ENCODE measurements at regions not wholly inside any gene's neighbourhood (a gene's known extent, or its start where the extent isn't known, plus 50 kb on each side); places are given as distances from the start of the nearest gene placed in this dataset.

GRCh38 chr14:44300916-44301315, 206.2 kb downstream of the FSCB start:
- Histone ChIP-seq H3K9ac (ENCODE audit: low read depth, low read length) (no peak overlapping the region), H3K36me3 (ENCODE audit: insufficient read depth, low read length) (peaks cover 2% of the 10 kb centered on the region; the same call in 1 of the 2 replicates), H3K4me1 (ENCODE audit: insufficient read depth, low read length) (no peaks in the 10 kb centered on the region), H3K9me3 (ENCODE audit: control insufficient read depth, insufficient read depth, low read length) (no peaks in the 10 kb centered on the region; the same call in 1 of the 2 replicates)

- H3K4me1 ChIP-seq (ENCODE audit: insufficient read depth, low read length): no peaks in the 10 kb centered on the region
- no peaks in the 10 kb centered on the region; the same call in 1 of the 2 replicates for H3K9me3 ChIP-seq (ENCODE audit: control insufficient read depth, insufficient read depth, low read length)
- no peak overlapping the region for H3K9ac ChIP-seq (ENCODE audit: low read depth, low read length)
- H3K36me3 ChIP-seq (ENCODE audit: insufficient read depth, low read length): peaks cover 2% of the 10 kb centered on the region; the same call in 1 of the 2 replicates
Observed at GRCh38 chr14:44297437-44297836, 209.6 kb downstream of the FSCB start.

GRCh38 chr14:44291366-44291915, 215.6 kb downstream of the FSCB start:
- Histone ChIP-seq H3K9me3 (ENCODE audit: control insufficient read depth, insufficient read depth, low read length) (no peaks in the 10 kb centered on the region), H3K4me1 (ENCODE audit: insufficient read depth, low read length) (no peaks in the 10 kb centered on the region), H3K9ac (ENCODE audit: low read depth, low read length) (no peak overlapping the region), H3K36me3 (ENCODE audit: insufficient read depth, low read length) (peaks cover under 1% of the 10 kb centered on the region; the same call in 1 of the 2 replicates)

- Histone ChIP-seq H3K9me3 (ENCODE audit: control insufficient read depth, insufficient read depth, low read length) (no peaks in the 10 kb centered on the region), H3K36me3 (ENCODE audit: insufficient read depth, low read length) (no peaks in the 10 kb centered on the region), H3K9ac (ENCODE audit: low read depth, low read length) (no peak overlapping the region), H3K4me1 (ENCODE audit: insufficient read depth, low read length) (no peaks in the 10 kb centered on the region)
Observed at GRCh38 chr14:44287858-44288257, 219.2 kb downstream of the FSCB start.

GRCh38 chr14:44286201-44286600, 220.9 kb downstream of the FSCB start:
- Histone ChIP-seq H3K9me3 (ENCODE audit: control insufficient read depth, insufficient read depth, low read length) (no peaks in the 10 kb centered on the region), H3K9ac (ENCODE audit: low read depth, low read length) (no peak overlapping the region), H3K36me3 (ENCODE audit: insufficient read depth, low read length) (no peaks in the 10 kb centered on the region), H3K4me1 (ENCODE audit: insufficient read depth, low read length) (no peaks in the 10 kb centered on the region)

GRCh38 chr14:44283836-44284235, 223.2 kb downstream of the FSCB start:
- no peaks in the 10 kb centered on the region for H3K9me3 ChIP-seq (ENCODE audit: control insufficient read depth, insufficient read depth, low read length)
- H3K4me1 ChIP-seq (ENCODE audit: insufficient read depth, low read length): no peaks in the 10 kb centered on the region
- H3K36me3 ChIP-seq (ENCODE audit: insufficient read depth, low read length): no peaks in the 10 kb centered on the region
- H3K9ac ChIP-seq (ENCODE audit: low read depth, low read length): no peak overlapping the region

GRCh38 chr14:44279357-44279756, 227.7 kb downstream of the FSCB start:
- H3K9me3 ChIP-seq (ENCODE audit: control insufficient read depth, insufficient read depth, low read length): no peaks in the 10 kb centered on the region
- H3K36me3 ChIP-seq (ENCODE audit: insufficient read depth, low read length): no peaks in the 10 kb centered on the region
- H3K9ac ChIP-seq (ENCODE audit: low read depth, low read length): no peak overlapping the region
- H3K4me1 ChIP-seq (ENCODE audit: insufficient read depth, low read length): no peaks in the 10 kb centered on the region

- Histone ChIP-seq H3K9me3 (ENCODE audit: control insufficient read depth, insufficient read depth, low read length) (no peaks in the 10 kb centered on the region), H3K4me1 (ENCODE audit: insufficient read depth, low read length) (no peaks in the 10 kb centered on the region), H3K9ac (ENCODE audit: low read depth, low read length) (no peak overlapping the region), H3K36me3 (ENCODE audit: insufficient read depth, low read length) (no peaks in the 10 kb centered on the region)
Observed at GRCh38 chr14:44271637-44272036, 235.4 kb downstream of the FSCB start.

- H3K9ac ChIP-seq (ENCODE audit: low read depth, low read length): no peak overlapping the region
- H3K9me3 ChIP-seq (ENCODE audit: control insufficient read depth, insufficient read depth, low read length): no peaks in the 10 kb centered on the region
- H3K4me1 ChIP-seq (ENCODE audit: insufficient read depth, low read length): no peaks in the 10 kb centered on the region
- no peaks in the 10 kb centered on the region for H3K36me3 ChIP-seq (ENCODE audit: insufficient read depth, low read length)
Observed at GRCh38 chr14:44271006-44271405, 236.1 kb downstream of the FSCB start.

- no peaks in the 10 kb centered on the region for H3K36me3 ChIP-seq (ENCODE audit: insufficient read depth, low read length)
- H3K9ac ChIP-seq (ENCODE audit: low read depth, low read length): no peak overlapping the region
- no peaks in the 10 kb centered on the region for H3K4me1 ChIP-seq (ENCODE audit: insufficient read depth, low read length)
- H3K9me3 ChIP-seq (ENCODE audit: control insufficient read depth, insufficient read depth, low read length): no peaks in the 10 kb centered on the region
Observed at GRCh38 chr14:44265246-44265645, 241.8 kb downstream of the FSCB start.

- no peak overlapping the region for H3K9ac ChIP-seq (ENCODE audit: low read depth, low read length)
- H3K4me1 ChIP-seq (ENCODE audit: insufficient read depth, low read length): no peaks in the 10 kb centered on the region
- H3K9me3 ChIP-seq (ENCODE audit: control insufficient read depth, insufficient read depth, low read length): no peaks in the 10 kb centered on the region
- H3K36me3 ChIP-seq (ENCODE audit: insufficient read depth, low read length): no peaks in the 10 kb centered on the region
Observed at GRCh38 chr14:44215660-44216059, 291.4 kb downstream of the FSCB start.

GRCh38 chr14:44211718-44212117, 295.4 kb downstream of the FSCB start:
- H3K9ac ChIP-seq (ENCODE audit: low read depth, low read length): no peak overlapping the region
- no peaks in the 10 kb centered on the region for H3K9me3 ChIP-seq (ENCODE audit: control insufficient read depth, insufficient read depth, low read length)
- no peaks in the 10 kb centered on the region for H3K36me3 ChIP-seq (ENCODE audit: insufficient read depth, low read length)
- no peaks in the 10 kb centered on the region for H3K4me1 ChIP-seq (ENCODE audit: insufficient read depth, low read length)

GRCh38 chr14:44204061-44204835, 302.8 kb downstream of the FSCB start:
- Histone ChIP-seq H3K36me3 (ENCODE audit: insufficient read depth, low read length) (no peaks in the 10 kb centered on the region), H3K4me1 (ENCODE audit: insufficient read depth, low read length) (peaks cover 16% of the 10 kb centered on the region), H3K9ac (ENCODE audit: low read depth, low read length) (no peak overlapping the region; the same call in 1 of the 2 replicates), H3K9me3 (ENCODE audit: control insufficient read depth, insufficient read depth, low read length) (no peaks in the 10 kb centered on the region)

GRCh38 chr14:44180975-44181374, 326.1 kb downstream of the FSCB start:
- no peaks in the 10 kb centered on the region for H3K4me1 ChIP-seq (ENCODE audit: insufficient read depth, low read length)
- H3K9ac ChIP-seq (ENCODE audit: low read depth, low read length): no peak overlapping the region

GRCh38 chr14:44170556-44170955, 336.5 kb downstream of the FSCB start:
- no peaks in the 10 kb centered on the region for H3K36me3 ChIP-seq (ENCODE audit: insufficient read depth, low read length)
- no peaks in the 10 kb centered on the region for H3K4me1 ChIP-seq (ENCODE audit: insufficient read depth, low read length)
- no peak overlapping the region for H3K9ac ChIP-seq (ENCODE audit: low read depth, low read length)
- no peaks in the 10 kb centered on the region for H3K9me3 ChIP-seq (ENCODE audit: control insufficient read depth, insufficient read depth, low read length)

More at GRCh38 chr14:44180975-44181374, 326.1 kb downstream of the FSCB start:
- H3K36me3 ChIP-seq (ENCODE audit: insufficient read depth, low read length): no peaks in the 10 kb centered on the region
- no peaks in the 10 kb centered on the region for H3K9me3 ChIP-seq (ENCODE audit: control insufficient read depth, insufficient read depth, low read length)
